ENCODE measurements at regions not wholly inside any gene's neighbourhood (a gene's known extent, or its start where the extent isn't known, plus 50 kb on each side); places are given as distances from the start of the nearest gene placed in this dataset.

DNA sequence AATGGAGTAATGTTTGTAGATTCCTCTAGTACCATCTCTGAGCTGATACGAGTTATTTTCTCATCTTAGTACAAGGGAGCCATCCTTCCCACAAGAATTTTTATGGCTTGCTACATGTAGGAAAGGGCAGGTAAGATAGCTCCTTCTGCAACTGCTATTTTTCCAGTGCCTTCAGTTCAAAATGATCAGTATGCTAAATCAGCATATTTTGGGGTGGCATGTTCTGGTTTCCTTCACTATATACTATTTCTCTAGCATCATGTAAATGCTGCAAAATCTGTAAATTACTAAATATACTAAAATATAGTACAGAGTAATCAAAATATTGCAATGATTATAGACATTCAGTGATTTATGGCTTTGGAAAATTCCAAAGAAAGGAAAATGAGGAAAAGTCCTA lies 1230.0 kb upstream of the CHAC2 start:
- TF ChIP-seq POLR2A (IDR thresholded peaks at IDR 0.05) = no peak
- TF ChIP-seq, protein P1, sequence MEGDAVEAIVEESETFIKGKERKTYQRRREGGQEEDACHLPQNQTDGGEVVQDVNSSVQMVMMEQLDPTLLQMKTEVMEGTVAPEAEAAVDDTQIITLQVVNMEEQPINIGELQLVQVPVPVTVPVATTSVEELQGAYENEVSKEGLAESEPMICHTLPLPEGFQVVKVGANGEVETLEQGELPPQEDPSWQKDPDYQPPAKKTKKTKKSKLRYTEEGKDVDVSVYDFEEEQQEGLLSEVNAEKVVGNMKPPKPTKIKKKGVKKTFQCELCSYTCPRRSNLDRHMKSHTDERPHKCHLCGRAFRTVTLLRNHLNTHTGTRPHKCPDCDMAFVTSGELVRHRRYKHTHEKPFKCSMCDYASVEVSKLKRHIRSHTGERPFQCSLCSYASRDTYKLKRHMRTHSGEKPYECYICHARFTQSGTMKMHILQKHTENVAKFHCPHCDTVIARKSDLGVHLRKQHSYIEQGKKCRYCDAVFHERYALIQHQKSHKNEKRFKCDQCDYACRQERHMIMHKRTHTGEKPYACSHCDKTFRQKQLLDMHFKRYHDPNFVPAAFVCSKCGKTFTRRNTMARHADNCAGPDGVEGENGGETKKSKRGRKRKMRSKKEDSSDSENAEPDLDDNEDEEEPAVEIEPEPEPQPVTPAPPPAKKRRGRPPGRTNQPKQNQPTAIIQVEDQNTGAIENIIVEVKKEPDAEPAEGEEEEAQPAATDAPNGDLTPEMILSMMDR (IDR thresholded peaks at IDR 0.05) = no peak
- TF ChIP-seq POLR2AphosphoS5 (IDR thresholded peaks at IDR 0.05) = no peak
